HL-60 (cell line): ENCODE measurements at regions not wholly inside any gene's neighbourhood (a gene's known extent, or its start where the extent isn't known, plus 50 kb on each side); places are given as distances from the start of the nearest gene placed in this dataset.

Experiments used
- DNase-seq, 2 experiments: peaks; one replicate each; pipeline ENCODE4 v3.0.0-alpha.2; 2010 to 2020; ENCODE audit warnings: low read depth in 1 of 2, low spot score in 1 of 2
- H3K27ac ChIP-seq: fragments of 250-450 bp; sonication (Bioruptor Pico); replicated peaks from 2 replicates; pipeline ENCODE4 v1.5.1; 2020; ENCODE audit warnings: mild to moderate bottlenecking, moderate library complexity
- H3K27me3 ChIP-seq: fragments of 250-450 bp; sonication (Bioruptor Pico); 2 replicates; pipeline ENCODE4 v1.5.1; 2021; ENCODE audit warnings: mild to moderate bottlenecking, moderate library complexity; ENCODE audit not compliant: insufficient read depth, poor library complexity, severe bottlenecking
- H3K4me3 ChIP-seq: replicated peaks from 2 replicates; pipeline ENCODE4 v1.5.1; 2011; ENCODE audit warnings: mild to moderate bottlenecking, control low read depth, low read length; ENCODE audit not compliant: insufficient read depth
- CTCF ChIP-seq: IDR thresholded peaks from one replicate; pipeline ENCODE4 v1.5.1; 2011; ENCODE audit warnings: low read length, control low read depth, inconsistent platforms; ENCODE audit not compliant: insufficient read depth
- GABPA ChIP-seq: IDR thresholded peaks from 2 replicates; pipeline ENCODE4 v1.6.1; 2012; ENCODE audit warnings: low read depth
- POLR2AphosphoS5 ChIP-seq: IDR thresholded peaks from 2 replicates; pipeline ENCODE4 v1.6.1; 2012; ENCODE audit warnings: low read depth
- REST ChIP-seq: IDR thresholded peaks from 2 replicates; pipeline ENCODE4 v1.6.1; 2012; ENCODE audit warnings: low read depth; ENCODE audit not compliant: insufficient replicate concordance
- SPI1 ChIP-seq: IDR thresholded peaks from 2 replicates; pipeline ENCODE4 v1.6.1; 2012; ENCODE audit warnings: low read depth, mild to moderate bottlenecking, borderline replicate concordance

DNA sequence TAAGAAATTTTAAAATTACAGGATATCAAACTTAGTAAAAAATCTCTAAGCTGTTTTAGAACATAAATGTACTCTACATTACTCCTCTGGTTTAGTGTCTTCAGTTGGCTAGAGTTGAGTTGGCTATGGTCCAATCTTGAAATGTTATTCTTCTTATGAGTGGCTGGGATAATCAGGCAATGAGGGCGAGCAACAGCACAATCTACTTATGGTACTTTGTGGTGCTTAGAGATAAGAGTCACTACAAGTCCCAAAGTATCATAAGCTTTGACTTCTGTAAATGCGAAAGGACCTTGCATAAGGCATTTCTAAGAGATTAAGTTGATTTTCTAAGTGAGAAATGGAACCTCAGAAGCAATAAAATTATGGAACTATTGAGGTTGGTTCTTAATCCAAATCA is 361.7 kb downstream of the GPD2 start:
- Histone ChIP-seq H3K4me3 (no peak overlapping the region), H3K27me3 (peaks cover 8% of the 10 kb centered on the region)
- DNase-seq, result no peak

GRCh38 chr2:156800065-156800653 is 364.0 kb downstream of the GPD2 start:
- Histone ChIP-seq H3K27me3 (peaks cover 8% of the 10 kb centered on the region), H3K4me3 (no peak overlapping the region), H3K27ac (no peak overlapping the region)
- no peak for DNase-seq
- TF ChIP-seq REST (no peak), CTCF (no peak), SPI1 (no peak), POLR2AphosphoS5 (no peak), GABPA (no peak)

More for the DNA sequence above, 361.7 kb downstream of the GPD2 start:
- no peak for TF ChIP-seq REST
- no peak for TF ChIP-seq SPI1
- no peak for TF ChIP-seq GABPA
- no peak for TF ChIP-seq CTCF
- no peak for TF ChIP-seq POLR2AphosphoS5
- H3K27ac ChIP-seq, result no peak overlapping the region

DNA sequence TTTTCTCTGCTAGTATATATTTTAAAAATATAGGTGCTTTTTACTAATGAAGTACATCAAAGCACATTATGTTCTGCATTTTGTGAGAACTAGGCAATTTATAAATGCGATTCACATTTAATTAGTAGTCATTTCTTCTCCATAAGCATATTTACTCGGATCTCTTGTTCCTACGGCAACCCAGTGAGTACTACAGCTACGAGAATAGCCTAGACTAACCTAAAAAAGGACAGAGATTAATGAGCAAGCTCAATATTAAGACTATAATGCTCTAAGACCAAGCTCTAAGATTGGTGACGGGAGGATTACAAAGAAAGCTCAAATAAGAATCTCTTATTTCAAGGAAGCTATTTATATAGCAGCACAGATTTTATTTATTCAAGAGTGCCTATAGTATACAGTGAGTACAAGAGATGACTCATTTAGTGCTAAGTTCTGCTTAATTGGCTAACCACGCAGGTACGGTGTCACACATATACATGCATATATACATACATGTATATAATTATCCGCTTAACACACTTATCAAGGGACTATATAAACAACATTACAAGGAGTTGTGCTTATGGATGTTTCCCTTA is 364.7 kb downstream of the GPD2 start:
- peaks cover 8% of the 10 kb centered on the region for H3K27me3 ChIP-seq
- H3K27ac ChIP-seq, result no peak overlapping the region
- H3K4me3 ChIP-seq, result no peak overlapping the region
- no peak for DNase-seq
- no peak for TF ChIP-seq GABPA

DNA sequence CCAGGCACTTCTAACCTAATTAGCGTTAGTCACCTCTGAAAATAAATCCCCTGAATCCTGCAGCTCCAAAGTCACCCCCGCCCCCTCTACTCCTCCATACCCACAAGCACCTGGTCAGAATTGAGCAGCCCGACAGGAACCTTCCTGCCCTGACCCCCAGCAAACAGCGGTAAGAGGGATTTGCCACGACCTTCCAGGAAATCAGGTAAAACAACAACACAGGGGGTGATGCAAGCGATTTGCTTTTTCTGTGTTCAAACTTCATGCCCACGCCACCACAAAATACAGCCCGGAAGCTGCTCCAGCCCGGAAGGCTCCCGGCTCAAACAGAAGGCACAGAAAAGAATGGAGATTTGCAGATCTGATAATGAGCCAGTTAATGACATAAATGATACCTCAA is 367.1 kb downstream of the GPD2 start:
- Histone ChIP-seq H3K4me3 (no peak overlapping the region), H3K27me3 (peaks cover 8% of the 10 kb centered on the region), H3K27ac (no peak overlapping the region)
- TF ChIP-seq REST, result no peak
- TF ChIP-seq GABPA, result no peak
- TF ChIP-seq SPI1, result no peak
- no peak for TF ChIP-seq POLR2AphosphoS5
- TF ChIP-seq CTCF, result no peak
- DNase-seq, result no peak
